ENCODE measurements at regions not wholly inside any gene's neighbourhood (a gene's known extent, or its start where the extent isn't known, plus 50 kb on each side); places are given as distances from the start of the nearest gene placed in this dataset.

GRCh38 chr2:220701115-220701514 lies 871.0 kb downstream of the EPHA4 start:
- TF ChIP-seq CTCF (IDR thresholded peaks at IDR 0.05) (no peak), ZBTB21 (CRISPR knock-in tag; IDR thresholded peaks at IDR 0.05; ENCODE audit: borderline replicate concordance) (no peak)
- TF ChIP-seq, protein P1, sequence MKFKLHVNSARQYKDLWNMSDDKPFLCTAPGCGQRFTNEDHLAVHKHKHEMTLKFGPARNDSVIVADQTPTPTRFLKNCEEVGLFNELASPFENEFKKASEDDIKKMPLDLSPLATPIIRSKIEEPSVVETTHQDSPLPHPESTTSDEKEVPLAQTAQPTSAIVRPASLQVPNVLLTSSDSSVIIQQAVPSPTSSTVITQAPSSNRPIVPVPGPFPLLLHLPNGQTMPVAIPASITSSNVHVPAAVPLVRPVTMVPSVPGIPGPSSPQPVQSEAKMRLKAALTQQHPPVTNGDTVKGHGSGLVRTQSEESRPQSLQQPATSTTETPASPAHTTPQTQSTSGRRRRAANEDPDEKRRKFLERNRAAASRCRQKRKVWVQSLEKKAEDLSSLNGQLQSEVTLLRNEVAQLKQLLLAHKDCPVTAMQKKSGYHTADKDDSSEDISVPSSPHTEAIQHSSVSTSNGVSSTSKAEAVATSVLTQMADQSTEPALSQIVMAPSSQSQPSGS (CRISPR knock-in tag; IDR thresholded peaks at IDR 0.05; ENCODE audit: borderline replicate concordance, low read depth) = no peak

Measured in WTC11 (cell line).